ENCODE measurements at regions not wholly inside any gene's neighbourhood (a gene's known extent, or its start where the extent isn't known, plus 50 kb on each side); places are given as distances from the start of the nearest gene placed in this dataset.

DNA sequence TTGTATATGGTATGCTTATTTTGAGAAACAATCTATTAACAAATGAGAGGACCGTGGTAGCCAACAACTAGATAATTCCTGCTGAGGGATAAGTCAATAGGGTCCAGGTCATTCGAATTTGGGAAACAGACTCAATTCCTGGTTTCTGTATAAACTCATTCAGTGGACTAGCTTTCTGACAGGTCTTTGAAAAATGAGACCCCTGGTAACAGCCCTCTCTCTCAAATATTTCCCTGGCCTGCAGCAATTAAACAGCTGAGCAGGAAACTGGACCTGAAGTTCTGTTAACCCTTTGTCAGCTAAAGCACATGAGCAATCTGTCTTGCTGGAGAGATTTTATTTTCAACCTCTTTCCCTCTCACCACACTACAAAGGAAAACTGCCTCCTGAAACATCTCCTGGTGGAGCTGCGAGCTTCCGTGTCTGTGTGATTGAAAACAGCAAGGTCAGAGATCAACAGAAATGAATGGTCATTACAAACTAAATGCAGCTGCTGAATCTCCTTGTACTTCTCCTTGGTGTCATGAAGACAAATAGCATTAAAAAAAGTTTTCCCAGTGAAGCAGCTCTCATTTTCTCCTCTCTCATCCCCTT is 70.3 kb upstream of the CCDC85A start:
- peak overlapping the region; percentile 9 for H3K27ac Mint-ChIP-seq (ENCODE audit: unreplicated experiment)
- peaks cover 28% of the 10 kb centered on the region for H3K4me1 Mint-ChIP-seq (ENCODE audit: unreplicated experiment)
- no peak overlapping the region for H3K4me3 Mint-ChIP-seq (ENCODE audit: unreplicated experiment)
- no peaks in the 10 kb centered on the region for H3K9me3 Mint-ChIP-seq (ENCODE audit: unreplicated experiment)
- no peaks in the 10 kb centered on the region for H3K36me3 Mint-ChIP-seq (ENCODE audit: low read depth, unreplicated experiment)
- peaks cover 2% of the 10 kb centered on the region for H3K27me3 Mint-ChIP-seq (ENCODE audit: unreplicated experiment)
- no peak for DNase-seq (ENCODE audit: low spot score)
- TF ChIP-seq, protein P1, sequence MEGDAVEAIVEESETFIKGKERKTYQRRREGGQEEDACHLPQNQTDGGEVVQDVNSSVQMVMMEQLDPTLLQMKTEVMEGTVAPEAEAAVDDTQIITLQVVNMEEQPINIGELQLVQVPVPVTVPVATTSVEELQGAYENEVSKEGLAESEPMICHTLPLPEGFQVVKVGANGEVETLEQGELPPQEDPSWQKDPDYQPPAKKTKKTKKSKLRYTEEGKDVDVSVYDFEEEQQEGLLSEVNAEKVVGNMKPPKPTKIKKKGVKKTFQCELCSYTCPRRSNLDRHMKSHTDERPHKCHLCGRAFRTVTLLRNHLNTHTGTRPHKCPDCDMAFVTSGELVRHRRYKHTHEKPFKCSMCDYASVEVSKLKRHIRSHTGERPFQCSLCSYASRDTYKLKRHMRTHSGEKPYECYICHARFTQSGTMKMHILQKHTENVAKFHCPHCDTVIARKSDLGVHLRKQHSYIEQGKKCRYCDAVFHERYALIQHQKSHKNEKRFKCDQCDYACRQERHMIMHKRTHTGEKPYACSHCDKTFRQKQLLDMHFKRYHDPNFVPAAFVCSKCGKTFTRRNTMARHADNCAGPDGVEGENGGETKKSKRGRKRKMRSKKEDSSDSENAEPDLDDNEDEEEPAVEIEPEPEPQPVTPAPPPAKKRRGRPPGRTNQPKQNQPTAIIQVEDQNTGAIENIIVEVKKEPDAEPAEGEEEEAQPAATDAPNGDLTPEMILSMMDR (IDR thresholded peaks at IDR 0.05; ENCODE audit: unreplicated experiment): no peak

DNA sequence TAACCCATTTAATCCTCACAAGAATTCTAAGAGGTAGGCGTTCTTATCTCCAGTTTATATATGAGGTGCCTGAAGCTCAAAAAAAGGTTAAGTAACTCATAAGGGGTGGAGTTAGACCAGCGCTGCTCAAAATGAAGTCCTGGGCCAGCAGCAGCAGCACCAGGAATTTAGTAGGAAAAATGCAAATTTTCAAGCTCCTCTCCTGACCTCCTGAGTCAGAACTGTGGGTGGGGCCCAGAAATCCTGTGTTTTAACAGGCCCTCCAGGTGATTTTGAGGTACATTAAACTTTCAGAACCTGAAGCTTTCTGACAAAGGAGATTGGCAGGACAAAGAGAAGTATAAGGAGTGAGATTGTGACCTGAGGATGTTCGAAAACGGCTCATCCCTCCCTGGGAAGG is 66.0 kb upstream of the CCDC85A start:
- H3K27ac Mint-ChIP-seq (ENCODE audit: unreplicated experiment): peak overlapping the region; percentile 80
- H3K4me1 Mint-ChIP-seq (ENCODE audit: unreplicated experiment): peaks cover 40% of the 10 kb centered on the region
- H3K36me3 Mint-ChIP-seq (ENCODE audit: low read depth, unreplicated experiment): peaks cover 3% of the 10 kb centered on the region
- TF ChIP-seq, protein P1 (IDR thresholded peaks at IDR 0.05; ENCODE audit: unreplicated experiment): no peak
- DNase-seq (ENCODE audit: low spot score): no peak
- H3K4me3 Mint-ChIP-seq (ENCODE audit: unreplicated experiment): no peak overlapping the region
- H3K9me3 Mint-ChIP-seq (ENCODE audit: unreplicated experiment): no peaks in the 10 kb centered on the region
- H3K27me3 Mint-ChIP-seq (ENCODE audit: unreplicated experiment): no peaks in the 10 kb centered on the region

DNA sequence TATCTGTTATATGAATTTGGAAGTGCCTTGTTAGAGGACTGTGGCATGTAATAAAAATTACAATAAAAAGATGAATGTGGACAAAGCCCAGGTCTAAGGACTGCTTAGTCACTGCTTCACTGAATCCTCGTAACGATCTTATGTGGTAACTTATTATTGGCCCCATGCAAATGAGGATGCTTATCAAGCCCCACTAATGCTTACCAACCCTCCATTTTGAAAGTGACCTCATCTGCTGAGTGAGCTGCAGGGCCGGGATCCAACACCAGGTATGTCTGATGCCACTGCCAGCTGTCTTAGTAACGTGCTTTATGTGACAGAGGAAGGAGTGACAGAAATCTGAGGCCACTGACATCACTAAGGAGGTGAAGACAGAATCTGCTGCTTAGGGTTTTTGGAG is 65.3 kb upstream of the CCDC85A start:
- H3K27ac Mint-ChIP-seq (ENCODE audit: unreplicated experiment): peak overlapping the region; percentile 80
- TF ChIP-seq, protein P1 (IDR thresholded peaks at IDR 0.05; ENCODE audit: unreplicated experiment): no peak
- peaks cover 3% of the 10 kb centered on the region for H3K36me3 Mint-ChIP-seq (ENCODE audit: low read depth, unreplicated experiment)
- peaks cover 36% of the 10 kb centered on the region for H3K4me1 Mint-ChIP-seq (ENCODE audit: unreplicated experiment)
- DNase-seq (ENCODE audit: low spot score): peak; percentile 11
- H3K27me3 Mint-ChIP-seq (ENCODE audit: unreplicated experiment): no peaks in the 10 kb centered on the region
- peak overlapping the region; percentile 15 for H3K4me3 Mint-ChIP-seq (ENCODE audit: unreplicated experiment)
- no peaks in the 10 kb centered on the region for H3K9me3 Mint-ChIP-seq (ENCODE audit: unreplicated experiment)

DNA sequence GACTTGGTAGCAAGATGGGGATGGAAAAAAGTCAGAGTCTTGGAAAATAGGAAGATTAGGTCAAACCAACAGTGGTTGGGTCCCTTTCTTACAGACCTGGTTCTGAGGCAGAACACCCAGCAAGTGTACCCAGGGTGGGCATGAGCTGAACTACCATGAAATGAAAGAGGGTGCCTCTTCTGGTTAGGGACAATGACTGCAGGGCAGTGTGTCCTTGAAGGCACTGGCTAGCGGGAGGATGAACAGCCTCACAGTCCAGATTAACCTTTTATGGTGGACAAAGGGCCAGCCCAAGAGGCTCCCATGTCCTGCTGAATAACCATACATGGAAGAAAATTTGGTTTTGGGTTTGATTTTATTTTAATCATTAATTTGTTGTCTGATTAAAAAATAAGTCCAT is 61.8 kb upstream of the CCDC85A start:
- no peaks in the 10 kb centered on the region for H3K9me3 Mint-ChIP-seq (ENCODE audit: unreplicated experiment)
- no peak for DNase-seq (ENCODE audit: low spot score)
- TF ChIP-seq, protein P1 (IDR thresholded peaks at IDR 0.05; ENCODE audit: unreplicated experiment): no peak
- H3K36me3 Mint-ChIP-seq (ENCODE audit: low read depth, unreplicated experiment): peaks cover 3% of the 10 kb centered on the region
- no peaks in the 10 kb centered on the region for H3K27me3 Mint-ChIP-seq (ENCODE audit: unreplicated experiment)
- H3K4me3 Mint-ChIP-seq (ENCODE audit: unreplicated experiment): no peak overlapping the region
- no peak overlapping the region for H3K27ac Mint-ChIP-seq (ENCODE audit: unreplicated experiment)
- peaks cover 29% of the 10 kb centered on the region for H3K4me1 Mint-ChIP-seq (ENCODE audit: unreplicated experiment)

DNA sequence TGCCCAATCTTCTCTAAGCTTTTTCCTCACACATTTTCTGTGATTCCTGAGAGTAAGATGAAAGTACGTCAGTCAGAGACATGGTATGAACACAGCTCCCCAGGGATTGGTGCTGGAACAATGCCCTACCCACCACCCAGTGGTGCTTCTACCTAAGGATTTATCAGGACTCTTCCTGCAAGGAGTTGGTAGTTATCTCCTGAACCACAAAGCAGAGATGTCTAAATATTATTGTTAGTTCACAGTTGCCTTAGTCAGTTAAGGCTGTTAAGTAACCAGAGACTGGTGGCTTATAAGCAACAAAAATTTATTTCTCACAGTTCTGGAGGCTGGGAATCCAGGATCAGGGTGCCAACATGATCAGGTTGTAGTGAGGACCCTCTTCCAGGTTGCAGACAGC is 60.3 kb upstream of the CCDC85A start:
- TF ChIP-seq, protein P1 (IDR thresholded peaks at IDR 0.05; ENCODE audit: unreplicated experiment): no peak
- Mint-ChIP-seq H3K4me1 (ENCODE audit: unreplicated experiment) (peaks cover 21% of the 10 kb centered on the region), H3K27ac (ENCODE audit: unreplicated experiment) (no peak overlapping the region), H3K9me3 (ENCODE audit: unreplicated experiment) (no peaks in the 10 kb centered on the region), H3K27me3 (ENCODE audit: unreplicated experiment) (no peaks in the 10 kb centered on the region), H3K4me3 (ENCODE audit: unreplicated experiment) (no peak overlapping the region), H3K36me3 (ENCODE audit: low read depth, unreplicated experiment) (peaks cover 3% of the 10 kb centered on the region)
- no peak for DNase-seq (ENCODE audit: low spot score)
